Epithelial cell of proximal tubule (primary cell): ENCODE measurements at regions not wholly inside any gene's neighbourhood (a gene's known extent, or its start where the extent isn't known, plus 50 kb on each side); places are given as distances from the start of the nearest gene placed in this dataset.

Experiments
- DNase-seq: peaks from one replicate; pipeline ENCODE4 v3.0.0-alpha.2; 2011; ENCODE audit warnings: low read depth
- H3K4me3 ChIP-seq: 2 replicates; pipeline ENCODE4 v1.5.1; 2011; ENCODE audit warnings: low read depth, mild to moderate bottlenecking, low read length
- CTCF ChIP-seq: conservative IDR thresholded peaks from 2 replicates; pipeline ENCODE4 v1.5.1; 2012; ENCODE audit warnings: low read depth, mild to moderate bottlenecking, low read length

- no peak overlapping the region for H3K4me3 ChIP-seq
- no peak for DNase-seq
- TF ChIP-seq CTCF, result no peak
Observed at GRCh38 chr21:16177532-16177931, 447.8 kb downstream of the USP25 start.

DNA sequence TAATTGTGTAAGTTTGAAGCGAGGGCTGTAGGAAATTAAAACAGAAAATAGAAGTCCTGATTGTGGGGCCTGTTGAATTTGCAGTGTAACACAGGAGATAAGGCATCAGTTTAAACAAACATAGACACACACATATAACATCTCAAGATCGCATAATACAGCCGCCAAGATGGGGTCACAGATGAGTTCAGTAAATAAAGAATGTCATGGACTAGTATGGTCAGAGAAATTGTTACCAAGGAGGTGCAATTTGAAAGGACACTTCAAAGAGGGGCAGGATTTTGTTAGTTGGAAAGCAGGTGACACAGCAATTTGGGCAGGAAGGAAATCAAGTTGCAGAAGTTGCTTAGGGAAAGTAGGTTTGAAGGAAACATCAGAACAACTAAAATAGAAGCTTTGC is 450.0 kb downstream of the USP25 start:
- DNase-seq, result no peak
- TF ChIP-seq CTCF, result no peak
- no peak overlapping the region for H3K4me3 ChIP-seq

GRCh38 chr21:16180614-16181013 is 450.8 kb downstream of the USP25 start:
- TF ChIP-seq CTCF, result no peak
- no peak for DNase-seq
- H3K4me3 ChIP-seq, result no peak overlapping the region

DNA sequence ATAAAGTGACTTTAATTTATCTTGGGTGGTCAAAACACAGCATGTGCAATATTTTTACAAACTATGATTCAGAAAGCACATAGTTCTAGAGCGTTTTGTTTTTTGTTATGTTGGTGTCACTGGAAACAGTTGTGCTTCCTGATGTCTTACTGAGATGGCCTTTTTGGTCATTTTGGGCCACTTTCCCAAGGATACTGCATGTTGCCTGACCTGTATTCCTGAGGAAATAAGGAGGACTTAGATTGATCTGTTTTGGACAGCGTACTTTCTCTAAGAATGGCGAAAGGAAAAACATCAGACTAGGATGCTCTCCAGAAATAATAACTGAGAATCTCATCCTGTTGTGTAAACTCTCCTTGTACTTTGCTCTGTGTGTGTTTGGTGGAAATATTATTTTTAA is 451.2 kb downstream of the USP25 start:
- TF ChIP-seq CTCF, result no peak
- DNase-seq, result no peak

DNA sequence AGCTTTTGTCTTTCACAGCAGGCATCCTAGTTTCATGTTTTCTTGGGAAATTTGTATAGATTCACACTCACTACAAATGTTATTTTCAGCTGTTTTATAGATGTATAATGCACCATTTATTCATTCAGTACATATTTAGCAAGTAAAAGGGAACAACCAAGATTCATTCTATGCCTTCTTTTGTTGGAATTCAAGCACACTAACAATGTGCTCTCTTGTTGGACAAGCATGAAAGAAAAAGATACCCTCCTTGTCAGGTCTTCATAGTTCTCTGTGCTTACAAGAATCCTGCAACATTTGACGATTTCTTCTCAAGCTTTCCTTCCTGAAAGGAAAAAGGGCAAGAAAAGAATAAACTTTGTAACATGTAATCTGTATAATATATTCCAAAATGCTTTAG is 456.0 kb downstream of the USP25 start:
- TF ChIP-seq CTCF, result no peak
- DNase-seq, result no peak
- H3K4me3 ChIP-seq, result no peak overlapping the region

More for the DNA sequence above, 451.2 kb downstream of the USP25 start:
- no peak overlapping the region for H3K4me3 ChIP-seq

- no peak overlapping the region for H3K4me3 ChIP-seq
- no peak for TF ChIP-seq CTCF
- no peak for DNase-seq
Observed at GRCh38 chr21:16186742-16187141, 457.0 kb downstream of the USP25 start.

DNA sequence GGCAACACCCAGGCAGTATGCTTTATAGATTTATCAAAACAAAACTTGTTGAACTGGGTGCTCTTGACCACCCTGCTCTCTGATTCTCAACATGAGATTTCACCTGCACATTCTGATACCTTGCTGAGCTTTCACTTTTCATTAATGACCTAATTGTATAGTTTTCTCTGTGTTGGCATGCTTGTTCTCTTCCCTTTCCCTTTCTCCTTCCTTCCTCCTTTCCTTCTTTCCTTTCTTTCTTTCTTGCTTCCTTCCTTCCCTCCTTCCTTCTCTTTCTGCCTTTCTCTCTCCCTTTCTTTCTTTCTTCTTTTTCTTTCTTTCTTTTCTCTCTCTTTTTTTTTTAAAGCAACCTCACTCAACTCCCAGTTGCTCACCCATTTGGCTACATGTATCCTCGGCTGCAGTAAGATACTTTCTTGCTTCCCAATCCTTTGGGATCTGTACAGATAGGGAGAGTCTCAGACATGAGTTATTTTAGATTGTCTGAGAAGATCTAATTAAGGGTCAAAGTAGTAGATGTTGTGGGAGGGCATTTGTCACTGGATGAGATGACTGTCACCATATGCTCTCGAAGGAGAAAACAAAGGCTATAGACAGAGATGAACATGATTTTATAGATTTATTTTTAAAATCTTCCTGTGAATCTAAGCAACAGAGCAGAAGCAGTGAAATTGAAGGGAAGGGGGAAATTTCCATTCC is 458.0 kb downstream of the USP25 start:
- TF ChIP-seq CTCF, result no peak
- DNase-seq, result no peak
- no peak overlapping the region for H3K4me3 ChIP-seq
